Parathyroid adenoma (tissue), 2 donors: ENCODE measurements at regions not wholly inside any gene's neighbourhood (a gene's known extent, or its start where the extent isn't known, plus 50 kb on each side); places are given as distances from the start of the nearest gene placed in this dataset.

ENCODE experiments used
- H2AFZ ChIP-seq: fragments of 300-600 bp; sonication (generic); one replicate; pipeline ENCODE4 v1.7.0; 2017; ENCODE audit warnings: antibody characterized with exemption, mild to moderate bottlenecking
- H3K27ac ChIP-seq: fragments of 300-600 bp; sonication (generic); one replicate; pipeline ENCODE4 v1.7.0; 2017
- H3K27me3 ChIP-seq: fragments of 300-600 bp; sonication (generic); one replicate; pipeline ENCODE4 v1.7.0; 2017; ENCODE audit warnings: low read length; ENCODE audit not compliant: control insufficient read depth, insufficient read depth
- H3K36me3 ChIP-seq: fragments of 300-600 bp; sonication (generic); one replicate; pipeline ENCODE4 v1.7.0; 2017; ENCODE audit warnings: low read length; ENCODE audit not compliant: control insufficient read depth, insufficient read depth
- H3K4me1 ChIP-seq: fragments of 300-600 bp; sonication (generic); one replicate; pipeline ENCODE4 v1.7.0; 2017; ENCODE audit warnings: control low read depth
- H3K4me2 ChIP-seq: fragments of 300-600 bp; sonication (generic); one replicate; pipeline ENCODE4 v1.7.0; 2017; ENCODE audit warnings: low read length
- H3K4me3 ChIP-seq: fragments of 300-600 bp; sonication (generic); one replicate; pipeline ENCODE4 v1.7.0; 2017; ENCODE audit warnings: low read depth, low read length
- H3K79me2 ChIP-seq: fragments of 300-600 bp; sonication (generic); one replicate; pipeline ENCODE4 v1.7.0; 2017; ENCODE audit warnings: control low read depth
- H3K9ac ChIP-seq: fragments of 300-600 bp; sonication (generic); one replicate; pipeline ENCODE4 v1.7.0; 2017; ENCODE audit warnings: mild to moderate bottlenecking
- H3K9me3 ChIP-seq: fragments of 300-600 bp; sonication (generic); one replicate; pipeline ENCODE4 v1.7.0; 2017; ENCODE audit warnings: low read length; ENCODE audit not compliant: control insufficient read depth
- TF ChIP-seq, protein P1 (sequence below): fragments of 300-600 bp; sonication (generic); IDR thresholded peaks from one replicate; pipeline ENCODE4 v1.7.0; 2017; ENCODE audit warnings: antibody characterized with exemption, mild to moderate bottlenecking
- donor health status: primary hyperparathyroidism.

DNA sequence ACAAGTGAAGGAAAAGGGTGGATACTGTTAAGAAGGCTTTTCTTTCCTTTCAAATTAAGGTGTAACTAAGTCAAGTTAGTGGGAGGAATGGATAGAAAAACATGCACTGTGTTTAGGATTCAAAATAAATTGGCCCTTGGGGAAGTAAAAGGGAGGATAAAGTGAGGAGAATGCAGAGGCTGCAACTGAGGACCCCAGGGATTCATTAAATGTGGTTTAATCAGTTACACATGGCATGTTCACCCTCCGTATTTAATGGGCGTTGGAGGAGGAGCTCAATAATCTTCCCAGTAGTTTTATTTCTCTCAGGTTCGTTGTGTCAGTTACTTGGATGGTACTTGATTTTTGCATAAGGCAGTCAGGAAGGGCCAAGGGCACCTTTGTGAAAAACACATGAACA lies 966.3 kb downstream of the JRKL start:
- Histone ChIP-seq H3K27ac (no peak overlapping the region), H3K4me2 (no peak overlapping the region), H3K4me1 (no peaks in the 10 kb centered on the region), H3K4me3 (no peak overlapping the region), H3K9ac (no peak overlapping the region), H3K79me2 (no peaks in the 10 kb centered on the region), H3K27me3 (no peaks in the 10 kb centered on the region), H3K36me3 (no peaks in the 10 kb centered on the region), H2AFZ (no peak overlapping the region), H3K9me3 (no peaks in the 10 kb centered on the region)
- TF ChIP-seq, protein P1, sequence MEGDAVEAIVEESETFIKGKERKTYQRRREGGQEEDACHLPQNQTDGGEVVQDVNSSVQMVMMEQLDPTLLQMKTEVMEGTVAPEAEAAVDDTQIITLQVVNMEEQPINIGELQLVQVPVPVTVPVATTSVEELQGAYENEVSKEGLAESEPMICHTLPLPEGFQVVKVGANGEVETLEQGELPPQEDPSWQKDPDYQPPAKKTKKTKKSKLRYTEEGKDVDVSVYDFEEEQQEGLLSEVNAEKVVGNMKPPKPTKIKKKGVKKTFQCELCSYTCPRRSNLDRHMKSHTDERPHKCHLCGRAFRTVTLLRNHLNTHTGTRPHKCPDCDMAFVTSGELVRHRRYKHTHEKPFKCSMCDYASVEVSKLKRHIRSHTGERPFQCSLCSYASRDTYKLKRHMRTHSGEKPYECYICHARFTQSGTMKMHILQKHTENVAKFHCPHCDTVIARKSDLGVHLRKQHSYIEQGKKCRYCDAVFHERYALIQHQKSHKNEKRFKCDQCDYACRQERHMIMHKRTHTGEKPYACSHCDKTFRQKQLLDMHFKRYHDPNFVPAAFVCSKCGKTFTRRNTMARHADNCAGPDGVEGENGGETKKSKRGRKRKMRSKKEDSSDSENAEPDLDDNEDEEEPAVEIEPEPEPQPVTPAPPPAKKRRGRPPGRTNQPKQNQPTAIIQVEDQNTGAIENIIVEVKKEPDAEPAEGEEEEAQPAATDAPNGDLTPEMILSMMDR, result no peak

DNA sequence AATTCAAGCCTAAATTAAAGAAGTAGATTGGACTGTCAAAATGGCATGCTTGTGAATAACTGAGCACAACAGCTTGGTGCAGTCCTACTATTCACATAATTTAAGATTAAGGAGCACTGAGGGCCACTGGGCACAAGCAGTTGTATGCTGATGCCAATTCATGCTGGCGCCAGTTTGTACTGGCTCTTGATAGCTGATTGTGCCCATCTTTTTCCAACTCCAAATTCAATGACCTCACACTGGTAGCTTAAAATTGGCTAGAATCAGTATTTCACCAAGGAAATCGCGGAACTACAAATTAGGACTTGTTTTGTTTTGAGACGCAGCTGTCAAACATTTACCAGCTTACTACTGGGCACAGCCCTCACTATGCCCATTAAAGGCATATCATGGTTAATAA lies 969.2 kb downstream of the JRKL start:
- Histone ChIP-seq H3K4me3 (no peak overlapping the region), H3K9ac (no peak overlapping the region), H3K9me3 (no peaks in the 10 kb centered on the region), H3K79me2 (no peaks in the 10 kb centered on the region), H3K4me2 (no peak overlapping the region), H2AFZ (no peak overlapping the region), H3K27ac (no peak overlapping the region), H3K36me3 (no peaks in the 10 kb centered on the region), H3K4me1 (no peaks in the 10 kb centered on the region), H3K27me3 (no peaks in the 10 kb centered on the region)
- TF ChIP-seq, protein P1, result no peak

DNA sequence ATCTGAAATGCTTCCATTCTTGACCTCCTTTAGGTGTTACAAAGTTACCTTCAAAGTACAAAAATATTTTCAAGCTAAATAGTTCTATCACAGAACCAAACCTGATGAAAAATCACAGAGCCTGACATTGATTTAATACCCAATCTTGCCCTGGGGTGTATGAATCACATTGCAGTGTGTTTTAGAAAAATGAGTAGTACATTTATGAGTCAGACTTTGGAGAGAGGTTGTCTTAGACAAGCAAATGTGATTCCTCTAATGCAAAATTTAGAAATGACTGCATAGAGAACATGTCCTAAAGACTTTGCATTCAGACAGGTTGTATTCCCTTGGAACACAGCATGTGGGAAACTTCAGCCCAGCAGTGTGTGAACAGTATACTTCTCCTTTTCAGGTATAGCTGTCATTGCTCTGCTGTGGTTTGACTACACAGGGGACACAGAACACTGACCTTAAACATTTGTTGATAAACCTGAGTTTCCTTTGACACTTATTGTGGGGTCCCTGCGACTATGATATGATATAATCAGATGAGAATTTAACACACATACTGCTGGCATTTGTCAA lies 972.1 kb downstream of the JRKL start:
- no peaks in the 10 kb centered on the region for H3K4me1 ChIP-seq
- no peak overlapping the region for H3K9ac ChIP-seq
- TF ChIP-seq, protein P1, result no peak
- H3K79me2 ChIP-seq, result no peaks in the 10 kb centered on the region
- H3K4me2 ChIP-seq, result no peak overlapping the region
- no peak overlapping the region for H2AFZ ChIP-seq
- H3K36me3 ChIP-seq, result no peaks in the 10 kb centered on the region
- no peak overlapping the region for H3K27ac ChIP-seq
- no peaks in the 10 kb centered on the region for H3K27me3 ChIP-seq
- H3K9me3 ChIP-seq, result no peaks in the 10 kb centered on the region
- no peak overlapping the region for H3K4me3 ChIP-seq

DNA sequence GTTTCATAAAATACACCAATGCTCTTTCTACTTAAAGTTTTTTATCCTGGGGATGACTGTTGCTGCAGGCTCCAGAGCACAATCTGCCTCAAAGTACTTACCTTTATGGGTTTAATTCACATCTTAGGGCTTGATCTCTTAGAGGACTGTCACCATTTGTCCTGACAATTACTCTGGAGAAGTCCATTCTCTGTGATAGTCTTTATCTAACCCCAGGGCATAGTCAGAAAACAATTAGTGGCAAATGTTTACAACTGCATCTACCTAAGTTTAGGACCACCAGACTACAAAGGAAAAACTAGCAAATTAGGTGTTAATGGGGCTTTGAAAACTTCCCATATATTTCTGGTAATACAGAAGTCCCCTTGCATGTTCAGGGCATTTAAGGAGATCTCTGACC lies 973.5 kb downstream of the JRKL start:
- Histone ChIP-seq H2AFZ (no peak overlapping the region), H3K4me2 (no peak overlapping the region), H3K9ac (no peak overlapping the region), H3K27ac (no peak overlapping the region), H3K9me3 (no peaks in the 10 kb centered on the region), H3K4me1 (no peaks in the 10 kb centered on the region), H3K79me2 (no peaks in the 10 kb centered on the region), H3K36me3 (no peaks in the 10 kb centered on the region), H3K27me3 (no peaks in the 10 kb centered on the region), H3K4me3 (no peak overlapping the region)
- TF ChIP-seq, protein P1, result no peak

DNA sequence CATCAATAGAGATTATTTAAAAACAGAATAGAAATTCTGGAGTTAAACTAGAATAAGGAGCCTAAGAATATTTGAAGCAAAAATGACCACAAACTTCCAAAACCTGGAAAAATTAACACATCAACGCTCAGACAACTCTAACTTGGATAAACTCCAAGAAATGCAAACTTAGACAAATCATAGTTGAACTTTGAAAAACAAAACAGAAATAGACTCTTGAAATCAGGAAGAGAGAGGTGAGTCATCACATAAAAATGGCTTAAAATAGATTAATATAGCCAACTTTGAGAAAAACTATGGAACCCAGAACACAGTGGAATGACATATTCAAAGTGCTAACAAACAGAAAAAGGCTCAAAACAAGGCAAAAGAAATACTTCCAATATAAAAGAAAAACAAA lies 974.2 kb downstream of the JRKL start:
- Histone ChIP-seq H3K4me2 (no peak overlapping the region), H3K4me3 (no peak overlapping the region), H3K9ac (no peak overlapping the region), H3K79me2 (no peaks in the 10 kb centered on the region), H3K9me3 (no peaks in the 10 kb centered on the region), H3K36me3 (no peaks in the 10 kb centered on the region), H3K4me1 (no peaks in the 10 kb centered on the region), H3K27me3 (no peaks in the 10 kb centered on the region), H2AFZ (no peak overlapping the region), H3K27ac (no peak overlapping the region)
- TF ChIP-seq, protein P1, result no peak
